Endothelial cell of umbilical vein (primary cell): ENCODE measurements at regions not wholly inside any gene's neighbourhood (a gene's known extent, or its start where the extent isn't known, plus 50 kb on each side); places are given as distances from the start of the nearest gene placed in this dataset.

Experiments used
- BruUV-seq: library from RNA; stranded (reverse); fragments of 400-500 nt; replicated peaks from 2 replicates; lab custom pipeline; 2021; lab: Mats Ljungman, UMichigan
- CTCF ChIA-PET: fragments of 300-600, 350-600 bp; sonication (Branson Sonifier 250); formaldehyde crosslinking; loops from one replicate; lab custom pipeline; 2021; ENCODE audit warnings: antibody characterized with exemption, inconsistent platforms; lab: Charles Lee
- POLR2A ChIA-PET: fragments of 300-600, 350-600 bp; sonication (Branson Sonifier 250); formaldehyde crosslinking; loops from one replicate; lab custom pipeline; 2021; ENCODE audit warnings: antibody characterized with exemption, inconsistent platforms; lab: Charles Lee
- DNase-seq: peaks from one replicate; pipeline ENCODE4 v3.0.0-alpha.2; 2011; ENCODE audit warnings: low read depth, low spot score
- FAIRE-seq: peaks from 2 replicates; lab custom pipeline; 2011; peaks lifted over from hg19 to GRCh38; lab: Jason Lieb, UNC
- H2AFZ ChIP-seq: 2 replicates; pipeline ENCODE4 v1.6.0; 2012; ENCODE audit warnings: low read depth, low read length, control low read depth, inconsistent platforms
- H3K27ac ChIP-seq: 2 replicates; pipeline ENCODE4 v1.5.1; 2011; ENCODE audit warnings: low read depth, mild to moderate bottlenecking, control low read depth, low read length, moderate library complexity; ENCODE audit not compliant: insufficient read depth
- H3K27me3 ChIP-seq, 2 experiments: 2 replicates each; pipeline versions ENCODE4 v1.6.0 to v1.6.1; 2011; ENCODE audit warnings: low read length in 2 of 2, mixed read lengths in 1 of 2; ENCODE audit not compliant: control insufficient read depth in 2 of 2, insufficient read depth in 2 of 2
- H3K36me3 ChIP-seq, 2 experiments: 2 replicates in 1 of 2; 3 replicates in 1 of 2; pipeline ENCODE4 v1.5.1; 2011; ENCODE audit warnings: low read length in 2 of 2, mild to moderate bottlenecking in 1 of 2, moderate library complexity in 1 of 2; ENCODE audit not compliant: control insufficient read depth in 2 of 2, insufficient read depth in 2 of 2; ENCODE audit errors: extremely low read depth in 1 of 2
- H3K4me1 ChIP-seq: 3 replicates; pipeline ENCODE4 v1.5.1; 2011; ENCODE audit warnings: mild to moderate bottlenecking, low read length; ENCODE audit not compliant: control insufficient read depth, insufficient read depth; ENCODE audit errors: extremely low read depth
- H3K4me2 ChIP-seq: 2 replicates; pipeline ENCODE4 v1.6.1; 2011; ENCODE audit warnings: low read length, control low read depth, mixed read lengths; ENCODE audit not compliant: insufficient read depth
- H3K4me3 ChIP-seq, 3 experiments: fragments of 200-600 bp in 1 of 3; sonication (generic), shearing (Covaris generic) in 1 of 3; replicated peaks in 1 of 3; 2 replicates each; pipeline ENCODE4 v1.5.1; 2011 to 2016; ENCODE audit warnings: control low read depth in 3 of 3, low read length in 3 of 3, mild to moderate bottlenecking in 2 of 3, inconsistent platforms in 1 of 3, low read depth in 1 of 3, moderate library complexity in 1 of 3; ENCODE audit not compliant: insufficient read depth in 1 of 3
- H3K79me2 ChIP-seq: 2 replicates; pipeline ENCODE4 v1.6.0; 2012; ENCODE audit warnings: low read length, inconsistent platforms; ENCODE audit not compliant: control insufficient read depth, insufficient read depth
- H3K9ac ChIP-seq: replicated peaks from 2 replicates; pipeline ENCODE3; 2011; ENCODE audit warnings: low read length, control low read depth; ENCODE audit not compliant: insufficient read depth; ENCODE audit errors: extremely low read depth
- H3K9me1 ChIP-seq: replicated peaks from 3 replicates; pipeline ENCODE4 v1.6.0; 2011; ENCODE audit warnings: mild to moderate bottlenecking, low read length; ENCODE audit not compliant: control insufficient read depth, insufficient read depth; ENCODE audit errors: extremely low read depth
- H3K9me3 ChIP-seq: replicated peaks from 2 replicates; pipeline ENCODE4 v1.5.1; 2012; ENCODE audit warnings: low read length, inconsistent platforms; ENCODE audit not compliant: control insufficient read depth, insufficient read depth
- H4K20me1 ChIP-seq: replicated peaks from 2 replicates; pipeline ENCODE3; 2011; ENCODE audit warnings: mild to moderate bottlenecking, low read length; ENCODE audit not compliant: control insufficient read depth, insufficient read depth; ENCODE audit errors: extremely low read depth
- EZH2 ChIP-seq: IDR thresholded peaks from 2 replicates; pipeline ENCODE4 v1.6.1; 2012; ENCODE audit warnings: borderline replicate concordance, low read depth, mild to moderate bottlenecking, moderate library complexity, low read length, inconsistent platforms; ENCODE audit not compliant: severe bottlenecking
- FOS ChIP-seq: IDR thresholded peaks from 2 replicates; pipeline ENCODE4 v1.6.1; 2011; ENCODE audit warnings: mild to moderate bottlenecking, low read length, moderate library complexity, borderline replicate concordance; ENCODE audit not compliant: insufficient read depth
- JUN ChIP-seq: IDR thresholded peaks from 2 replicates; pipeline ENCODE4 v1.6.1; 2011; ENCODE audit warnings: borderline replicate concordance, low read depth; ENCODE audit not compliant: insufficient read length, insufficient read depth
- POLR2AphosphoS5 ChIP-seq: IDR thresholded peaks from 2 replicates; pipeline ENCODE4 v1.6.1; 2012; ENCODE audit warnings: low read depth, mild to moderate bottlenecking, control low read depth, low read length, moderate library complexity; ENCODE audit not compliant: insufficient read depth
- dilution Hi-C: fragments of 300-500 bp; cut with MboI; formaldehyde crosslinking; loops from one replicate; pipeline ENCODE4 v1.15.0; 2019; ENCODE audit warnings: low sequenced_read_pairs; ENCODE audit not compliant: extremely low pct_ligation_motif_present
- intact Hi-C: fragments of 100-400 bp; cut with micrococcal nuclease; formaldehyde crosslinking; loops from one replicate; pipeline ENCODE4 v1.10.0; 2022

DNA sequence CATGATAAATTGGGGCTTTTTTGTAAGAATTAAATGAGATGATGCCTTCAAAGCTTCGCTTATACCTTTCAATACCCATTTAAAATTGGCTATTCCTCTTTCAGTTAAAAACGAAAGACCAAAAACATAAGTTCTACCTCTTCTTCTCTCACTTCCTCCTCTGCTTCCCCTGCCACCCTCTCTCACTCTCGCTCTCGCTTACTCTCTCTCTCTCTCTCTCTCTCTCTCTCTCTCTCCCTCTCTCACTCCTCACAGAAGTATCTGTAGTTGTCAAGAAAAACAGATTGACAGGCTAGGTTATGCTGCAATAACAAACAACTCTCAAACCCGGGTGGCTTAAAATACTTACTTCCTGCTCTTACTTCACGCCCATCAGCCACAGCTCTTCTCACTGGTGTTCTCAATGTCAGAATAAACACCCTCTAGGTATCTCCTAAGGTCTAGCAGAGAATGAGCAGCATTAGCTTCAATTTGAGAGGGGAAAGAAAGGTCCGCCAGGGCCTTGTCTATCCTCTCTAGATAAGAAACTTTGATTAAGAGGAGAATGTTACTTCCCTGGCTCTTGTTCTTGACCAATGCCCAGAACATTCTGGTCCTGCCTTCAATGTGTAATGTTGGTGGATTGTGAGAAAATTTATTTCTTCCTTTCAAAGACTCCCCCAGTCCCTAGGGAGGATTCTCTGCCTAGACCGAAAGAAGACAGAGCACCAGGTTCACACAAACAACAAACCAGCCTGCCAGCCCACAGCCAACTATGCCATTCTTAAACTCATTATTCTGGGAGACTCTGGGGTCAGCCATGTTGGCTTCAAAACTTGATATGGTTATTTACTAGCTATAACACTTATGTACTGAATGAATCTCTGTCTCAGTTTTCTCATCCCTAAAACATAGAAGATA, 1028.7 kb downstream of the XPNPEP1 start:
- intact Hi-C loops = no loop called here
- Histone ChIP-seq H3K9me1 (no peaks in the 10 kb centered on the region), H3K27ac (no peak overlapping the region), H3K4me3 (no peak overlapping the region), H4K20me1 (no peaks in the 10 kb centered on the region), H3K36me3 (no peaks in the 10 kb centered on the region), H3K4me1 (no peaks in the 10 kb centered on the region), H3K9ac (no peak overlapping the region), H3K4me2 (no peak overlapping the region), H2AFZ (no peak overlapping the region), H3K9me3 (peaks cover 8% of the 10 kb centered on the region), H3K27me3 (no peaks in the 10 kb centered on the region), H3K79me2 (no peaks in the 10 kb centered on the region)
- POLR2A ChIA-PET = no interaction called here
- TF ChIP-seq FOS = no peak
- DNase-seq (no peak), FAIRE-seq (no peak)
- CTCF ChIA-PET = no interaction called here
- dilution Hi-C loops = no loop called here
- BruUV-seq = no TSS peak

DNA sequence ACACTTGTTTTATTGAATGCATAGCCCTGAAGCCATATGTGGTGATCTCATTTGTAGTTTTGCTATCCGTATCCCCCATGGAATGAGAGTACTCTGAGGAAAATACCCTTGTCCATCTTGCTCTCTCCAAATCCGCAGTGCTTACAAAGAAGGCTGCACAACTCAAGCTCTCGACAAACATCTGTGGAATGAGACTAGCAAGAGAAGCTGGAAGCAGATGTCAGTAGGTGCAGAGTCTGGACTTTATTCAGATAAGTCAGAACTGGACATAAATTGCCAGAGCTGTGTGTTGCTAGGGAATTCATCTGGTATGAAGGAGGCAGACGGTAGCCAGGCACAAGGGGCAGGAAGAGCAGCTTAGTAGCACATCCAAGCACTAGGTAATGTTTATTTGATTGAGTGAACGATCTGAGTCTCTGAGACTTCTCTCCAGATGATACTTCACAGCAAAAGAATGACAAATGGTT, 1046.2 kb downstream of the XPNPEP1 start:
- TF ChIP-seq JUN (no peak), EZH2 (no peak), POLR2AphosphoS5 (no peak), FOS (no peak)
- dilution Hi-C loops = no loop called here
- Histone ChIP-seq H3K9me1 (no peaks in the 10 kb centered on the region), H3K9ac (no peak overlapping the region), H3K36me3 (no peaks in the 10 kb centered on the region), H3K4me3 (no peak overlapping the region), H3K4me2 (no peak overlapping the region), H3K4me1 (no peaks in the 10 kb centered on the region), H3K27me3 (no peaks in the 10 kb centered on the region), H2AFZ (no peak overlapping the region), H3K79me2 (no peaks in the 10 kb centered on the region), H3K9me3 (peaks cover 5% of the 10 kb centered on the region), H3K27ac (no peak overlapping the region), H4K20me1 (no peaks in the 10 kb centered on the region)
- BruUV-seq = no TSS peak
- FAIRE-seq = no peak
- CTCF ChIA-PET = no interaction called here
- no peak for DNase-seq
- intact Hi-C loops = no loop called here
- POLR2A ChIA-PET = no interaction called here
